ENCODE measurements at regions not wholly inside any gene's neighbourhood (a gene's known extent, or its start where the extent isn't known, plus 50 kb on each side); places are given as distances from the start of the nearest gene placed in this dataset.

DNA sequence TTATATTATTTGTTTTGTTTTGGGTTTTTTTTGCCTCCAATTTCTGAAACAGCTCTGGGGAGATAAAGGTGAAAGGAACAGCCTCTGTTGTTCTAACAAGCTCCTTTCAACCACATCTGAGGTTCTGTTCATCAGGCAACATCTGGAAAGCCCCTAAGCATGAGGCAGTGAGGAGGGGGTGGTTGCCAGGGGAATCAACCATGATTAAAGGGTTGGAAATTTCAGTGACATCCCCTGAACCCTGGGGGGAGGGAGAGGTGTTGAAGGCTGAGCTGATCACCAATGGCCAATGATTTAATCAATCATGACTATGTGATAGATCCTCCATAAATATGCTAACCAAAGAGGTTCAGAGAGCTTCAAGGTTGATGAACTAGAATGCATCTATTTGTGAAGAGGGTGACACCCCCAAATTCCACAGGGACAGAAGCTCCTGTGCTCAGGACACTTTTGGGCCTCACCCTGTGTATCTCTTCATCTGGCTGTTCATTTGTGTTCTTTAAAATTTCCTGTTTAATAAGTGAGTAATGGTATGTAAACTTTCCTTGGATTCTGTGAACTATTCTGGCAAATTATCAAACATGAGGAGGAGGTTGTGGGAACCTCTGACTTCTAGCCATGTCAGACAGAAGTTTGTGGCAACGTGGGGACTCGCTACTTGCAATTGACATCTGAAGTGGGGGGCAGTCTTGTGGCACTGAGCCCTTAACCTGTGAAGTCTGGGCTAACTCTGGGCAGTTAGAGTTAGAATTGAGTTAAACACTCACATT, 221.3 kb downstream of the NHLRC3 start:
- Histone ChIP-seq H3K27me3 (ENCODE audit: insufficient read depth, low read length) (no peaks in the 10 kb centered on the region), H3K36me3 (ENCODE audit: insufficient read depth, low read length) (no peaks in the 10 kb centered on the region), H3K9me3 (ENCODE audit: low read length) (peaks cover 4% of the 10 kb centered on the region), H3K4me3 (ENCODE audit: low read length) (no peak overlapping the region), H3K4me1 (ENCODE audit: insufficient read depth, low read length) (peaks cover 5% of the 10 kb centered on the region), H2AFZ (ENCODE audit: low read depth, low read length) (no peak overlapping the region)

GRCh38 chr13:39263033-39263432, 224.8 kb downstream of the NHLRC3 start:
- no peak overlapping the region for H3K4me3 ChIP-seq (ENCODE audit: low read length)
- no peaks in the 10 kb centered on the region for H3K27me3 ChIP-seq (ENCODE audit: insufficient read depth, low read length)
- H3K9me3 ChIP-seq (ENCODE audit: low read length), result peaks cover 9% of the 10 kb centered on the region
- no peak overlapping the region for H2AFZ ChIP-seq (ENCODE audit: low read depth, low read length)
- H3K36me3 ChIP-seq (ENCODE audit: insufficient read depth, low read length), result no peaks in the 10 kb centered on the region
- H3K4me1 ChIP-seq (ENCODE audit: insufficient read depth, low read length), result peaks cover 5% of the 10 kb centered on the region

GRCh38 chr13:39263531-39263930, 225.3 kb downstream of the NHLRC3 start:
- H3K4me3 ChIP-seq (ENCODE audit: low read length), result no peak overlapping the region
- H3K4me1 ChIP-seq (ENCODE audit: insufficient read depth, low read length), result peaks cover 5% of the 10 kb centered on the region
- H3K36me3 ChIP-seq (ENCODE audit: insufficient read depth, low read length), result no peaks in the 10 kb centered on the region
- no peaks in the 10 kb centered on the region for H3K27me3 ChIP-seq (ENCODE audit: insufficient read depth, low read length)
- no peak overlapping the region for H2AFZ ChIP-seq (ENCODE audit: low read depth, low read length)
- peaks cover 9% of the 10 kb centered on the region for H3K9me3 ChIP-seq (ENCODE audit: low read length)

GRCh38 chr13:39266426-39266825, 228.2 kb downstream of the NHLRC3 start:
- H3K36me3 ChIP-seq (ENCODE audit: insufficient read depth, low read length), result no peaks in the 10 kb centered on the region
- H3K4me3 ChIP-seq (ENCODE audit: low read length), result no peak overlapping the region
- H2AFZ ChIP-seq (ENCODE audit: low read depth, low read length), result no peak overlapping the region
- peaks cover 9% of the 10 kb centered on the region for H3K9me3 ChIP-seq (ENCODE audit: low read length)
- peaks cover 5% of the 10 kb centered on the region for H3K4me1 ChIP-seq (ENCODE audit: insufficient read depth, low read length)
- no peaks in the 10 kb centered on the region for H3K27me3 ChIP-seq (ENCODE audit: insufficient read depth, low read length)

DNA sequence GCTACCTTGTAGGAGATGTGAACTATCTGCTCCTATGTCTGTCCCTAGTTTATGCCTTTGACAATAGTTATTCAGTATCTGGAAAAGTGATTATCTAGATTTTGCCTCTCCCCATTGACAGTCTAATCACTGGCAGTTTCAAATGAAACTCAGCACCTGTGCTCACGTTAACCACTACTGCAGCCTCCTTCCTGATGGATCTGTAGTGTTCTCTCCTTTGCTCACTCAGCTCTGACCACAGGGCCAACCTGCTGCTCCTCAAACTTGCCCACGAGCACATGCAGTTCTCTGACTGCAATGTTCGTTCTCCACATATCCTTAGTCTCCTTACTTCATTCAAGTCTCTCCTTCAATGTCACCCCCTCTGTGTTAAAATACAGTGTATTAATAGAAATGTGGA, 230.1 kb downstream of the NHLRC3 start:
- Histone ChIP-seq H3K9me3 (ENCODE audit: low read length) (peaks cover 9% of the 10 kb centered on the region), H3K4me3 (ENCODE audit: low read length) (no peak overlapping the region), H2AFZ (ENCODE audit: low read depth, low read length) (no peak overlapping the region), H3K36me3 (ENCODE audit: insufficient read depth, low read length) (no peaks in the 10 kb centered on the region), H3K4me1 (ENCODE audit: insufficient read depth, low read length) (no peaks in the 10 kb centered on the region), H3K27me3 (ENCODE audit: insufficient read depth, low read length) (no peaks in the 10 kb centered on the region)

DNA sequence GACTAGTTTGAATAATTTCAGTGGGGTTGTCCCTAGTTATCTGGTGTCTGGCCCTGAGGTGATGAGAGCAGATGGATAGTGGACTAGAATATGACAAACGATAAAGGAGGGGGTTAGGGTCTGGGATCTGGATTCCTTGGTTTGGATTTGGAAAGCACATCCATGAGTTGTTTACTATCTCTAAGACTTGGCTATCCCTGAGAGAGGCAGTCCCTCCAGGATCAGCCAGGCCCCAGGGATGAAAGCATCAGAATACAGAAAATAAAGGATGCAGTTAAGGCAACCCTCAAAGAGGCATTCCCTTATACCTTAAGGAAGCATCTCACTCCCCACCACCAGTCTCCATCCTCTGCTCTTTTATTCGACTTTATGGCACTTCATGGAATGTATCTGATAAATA, 230.7 kb downstream of the NHLRC3 start:
- Histone ChIP-seq H3K4me1 (ENCODE audit: insufficient read depth, low read length) (no peaks in the 10 kb centered on the region), H3K36me3 (ENCODE audit: insufficient read depth, low read length) (no peaks in the 10 kb centered on the region), H3K4me3 (ENCODE audit: low read length) (no peak overlapping the region), H2AFZ (ENCODE audit: low read depth, low read length) (no peak overlapping the region), H3K27me3 (ENCODE audit: insufficient read depth, low read length) (no peaks in the 10 kb centered on the region), H3K9me3 (ENCODE audit: low read length) (peaks cover 9% of the 10 kb centered on the region)

DNA sequence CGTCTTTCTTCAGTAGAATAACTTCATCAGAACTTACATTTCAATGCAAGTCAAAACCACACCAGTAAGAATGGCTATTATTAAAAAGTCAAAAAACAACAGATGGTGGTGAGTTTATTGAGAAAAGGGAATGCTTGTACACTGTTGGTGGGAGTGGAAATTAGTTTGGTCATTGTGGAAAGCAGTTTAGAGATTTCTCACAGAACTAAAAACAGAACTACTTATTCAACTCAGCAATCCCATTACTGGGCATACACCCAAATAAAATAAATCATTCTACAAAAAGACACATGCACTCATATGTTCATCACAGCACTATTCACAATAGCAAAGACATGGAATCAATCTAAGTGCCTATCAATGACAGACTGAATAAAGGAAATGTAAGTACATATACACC, 231.2 kb downstream of the NHLRC3 start:
- Histone ChIP-seq H2AFZ (ENCODE audit: low read depth, low read length) (no peak overlapping the region), H3K36me3 (ENCODE audit: insufficient read depth, low read length) (no peaks in the 10 kb centered on the region), H3K9me3 (ENCODE audit: low read length) (peaks cover 9% of the 10 kb centered on the region), H3K27me3 (ENCODE audit: insufficient read depth, low read length) (no peaks in the 10 kb centered on the region), H3K4me1 (ENCODE audit: insufficient read depth, low read length) (no peaks in the 10 kb centered on the region), H3K4me3 (ENCODE audit: low read length) (no peak overlapping the region)

- H3K36me3 ChIP-seq (ENCODE audit: insufficient read depth, low read length), result no peaks in the 10 kb centered on the region
- no peak overlapping the region for H2AFZ ChIP-seq (ENCODE audit: low read depth, low read length)
- no peak overlapping the region for H3K4me3 ChIP-seq (ENCODE audit: low read length)
- H3K9me3 ChIP-seq (ENCODE audit: low read length), result no peaks in the 10 kb centered on the region
- H3K4me1 ChIP-seq (ENCODE audit: insufficient read depth, low read length), result no peaks in the 10 kb centered on the region
- H3K27me3 ChIP-seq (ENCODE audit: insufficient read depth, low read length), result no peaks in the 10 kb centered on the region
Measured at GRCh38 chr13:39272994-39273393, 234.7 kb downstream of the NHLRC3 start.

DNA sequence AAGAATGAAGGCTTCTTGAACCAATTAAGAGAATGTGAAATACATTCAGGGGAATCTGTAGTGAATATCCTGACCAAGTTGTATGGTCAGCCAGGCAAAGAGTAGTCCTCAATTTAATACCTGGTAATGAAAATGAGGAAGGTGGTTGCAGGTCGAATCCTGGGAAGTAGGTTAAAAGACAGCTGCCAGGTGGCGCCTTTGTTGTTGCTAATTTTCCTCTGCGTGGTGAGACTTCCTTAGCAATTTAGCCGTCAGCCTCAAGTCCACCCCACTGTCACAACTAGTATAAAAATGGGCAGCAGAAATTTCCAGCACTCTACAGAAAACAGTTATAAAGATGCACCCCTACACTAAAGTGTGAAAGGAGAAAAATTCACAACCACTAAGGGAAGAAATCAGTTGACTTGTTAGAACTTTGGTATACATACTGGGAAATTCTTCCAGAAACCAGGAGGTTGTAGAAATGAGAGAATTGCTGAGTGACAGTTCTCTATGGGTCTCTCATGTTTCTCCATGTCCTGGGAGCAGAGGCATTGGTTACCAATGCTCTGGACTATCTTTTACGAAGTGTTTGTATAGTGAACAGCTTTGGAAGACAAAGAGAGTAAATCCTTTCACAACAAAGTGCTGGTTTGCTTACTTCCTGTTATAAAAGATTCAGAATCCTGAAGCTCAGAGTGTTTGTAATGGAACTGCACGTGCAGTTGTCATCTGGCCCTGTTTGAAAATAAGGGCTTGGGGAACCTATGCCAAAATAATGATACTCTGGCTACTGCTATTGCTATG, 235.9 kb downstream of the NHLRC3 start:
- Histone ChIP-seq H3K4me1 (ENCODE audit: insufficient read depth, low read length) (no peaks in the 10 kb centered on the region), H3K36me3 (ENCODE audit: insufficient read depth, low read length) (no peaks in the 10 kb centered on the region), H2AFZ (ENCODE audit: low read depth, low read length) (no peak overlapping the region), H3K4me3 (ENCODE audit: low read length) (no peak overlapping the region), H3K9me3 (ENCODE audit: low read length) (no peaks in the 10 kb centered on the region), H3K27me3 (ENCODE audit: insufficient read depth, low read length) (no peaks in the 10 kb centered on the region)

DNA sequence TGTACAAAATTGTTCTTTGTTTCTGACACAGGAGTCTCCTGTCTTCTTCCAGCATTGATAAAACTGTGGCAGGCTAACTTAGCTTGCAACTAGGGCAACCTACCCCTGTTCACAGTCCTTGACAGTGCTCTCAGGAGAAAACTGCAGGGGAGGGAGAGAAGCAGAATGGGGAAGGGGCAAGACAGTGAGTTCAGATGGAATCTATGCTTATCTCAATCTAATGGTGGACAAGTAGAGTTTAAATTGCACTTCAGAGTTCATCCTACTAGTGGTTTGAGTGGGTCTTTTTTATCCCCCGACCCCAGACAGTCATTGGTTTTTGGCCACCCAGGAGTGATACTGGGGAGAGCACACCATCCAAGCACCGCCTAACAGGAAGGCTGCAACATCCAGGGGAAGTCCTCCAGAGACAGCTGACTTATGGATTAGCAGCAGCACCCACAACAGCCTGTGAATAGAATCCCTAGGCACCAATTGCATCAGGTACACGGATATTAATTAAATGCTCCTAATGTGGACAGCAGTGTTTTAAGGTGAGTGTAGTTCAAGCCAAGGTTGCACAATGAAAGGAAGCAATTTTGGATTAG, 236.6 kb downstream of the NHLRC3 start:
- Histone ChIP-seq H3K9me3 (ENCODE audit: low read length) (peaks cover under 1% of the 10 kb centered on the region), H2AFZ (ENCODE audit: low read depth, low read length) (no peak overlapping the region), H3K4me1 (ENCODE audit: insufficient read depth, low read length) (no peaks in the 10 kb centered on the region), H3K4me3 (ENCODE audit: low read length) (no peak overlapping the region), H3K27me3 (ENCODE audit: insufficient read depth, low read length) (no peaks in the 10 kb centered on the region), H3K36me3 (ENCODE audit: insufficient read depth, low read length) (no peaks in the 10 kb centered on the region)

DNA sequence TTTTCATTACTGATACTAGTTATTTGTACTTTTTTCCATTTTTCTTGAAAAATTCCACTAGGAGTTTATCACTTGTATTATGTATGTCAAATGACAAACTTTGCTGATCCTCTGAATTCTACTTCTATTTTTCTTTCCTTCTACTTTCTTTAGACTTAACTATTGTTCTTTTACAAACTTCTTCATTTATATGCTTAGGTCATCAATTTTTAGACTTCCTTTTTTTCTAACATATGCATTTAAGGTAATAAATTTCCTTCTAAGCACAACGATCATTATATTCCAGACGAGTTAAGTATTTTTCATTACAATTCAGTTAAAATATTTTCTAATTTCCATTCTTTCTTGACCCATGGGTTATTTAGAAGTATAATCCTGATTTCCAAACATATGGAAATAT, 240.8 kb downstream of the NHLRC3 start:
- Histone ChIP-seq H3K4me3 (ENCODE audit: low read length) (no peak overlapping the region), H3K4me1 (ENCODE audit: insufficient read depth, low read length) (no peaks in the 10 kb centered on the region), H3K9me3 (ENCODE audit: low read length) (peaks cover 2% of the 10 kb centered on the region), H3K36me3 (ENCODE audit: insufficient read depth, low read length) (no peaks in the 10 kb centered on the region), H2AFZ (ENCODE audit: low read depth, low read length) (no peak overlapping the region), H3K27me3 (ENCODE audit: insufficient read depth, low read length) (no peaks in the 10 kb centered on the region)

DNA sequence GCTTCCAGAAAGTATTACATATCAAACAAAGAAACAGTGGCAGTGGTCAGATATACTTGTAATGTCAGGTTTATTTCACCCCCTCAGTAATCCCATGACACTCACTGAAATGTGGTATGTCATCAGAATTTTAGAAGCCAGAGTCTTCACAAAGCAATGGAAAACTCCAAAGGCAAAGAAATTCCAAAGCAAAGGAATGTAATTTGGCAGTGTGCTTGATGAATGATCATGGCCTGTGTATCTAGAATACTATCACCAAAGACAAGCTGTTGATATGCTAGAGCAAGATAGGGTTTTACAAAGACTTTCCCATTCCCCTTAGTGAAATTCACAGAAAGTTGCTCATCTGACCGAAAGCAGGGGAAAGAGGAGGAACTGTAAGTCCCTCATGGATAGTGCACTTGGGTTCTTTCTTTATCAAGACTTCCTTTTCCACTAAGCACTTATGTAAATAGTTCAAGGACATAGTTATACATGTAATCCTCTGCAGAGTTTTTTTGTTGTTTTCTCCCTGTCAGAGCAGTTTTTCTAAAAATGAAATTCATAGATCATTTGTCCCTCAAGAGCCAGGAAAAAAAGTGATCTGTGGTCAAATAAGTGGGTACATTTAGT, 243.4 kb downstream of the NHLRC3 start:
- H3K4me3 ChIP-seq (ENCODE audit: low read length), result no peak overlapping the region
- H3K9me3 ChIP-seq (ENCODE audit: low read length), result peaks cover 2% of the 10 kb centered on the region
- H3K4me1 ChIP-seq (ENCODE audit: insufficient read depth, low read length), result no peaks in the 10 kb centered on the region
- no peak overlapping the region for H2AFZ ChIP-seq (ENCODE audit: low read depth, low read length)
- H3K36me3 ChIP-seq (ENCODE audit: insufficient read depth, low read length), result no peaks in the 10 kb centered on the region
- no peaks in the 10 kb centered on the region for H3K27me3 ChIP-seq (ENCODE audit: insufficient read depth, low read length)

DNA sequence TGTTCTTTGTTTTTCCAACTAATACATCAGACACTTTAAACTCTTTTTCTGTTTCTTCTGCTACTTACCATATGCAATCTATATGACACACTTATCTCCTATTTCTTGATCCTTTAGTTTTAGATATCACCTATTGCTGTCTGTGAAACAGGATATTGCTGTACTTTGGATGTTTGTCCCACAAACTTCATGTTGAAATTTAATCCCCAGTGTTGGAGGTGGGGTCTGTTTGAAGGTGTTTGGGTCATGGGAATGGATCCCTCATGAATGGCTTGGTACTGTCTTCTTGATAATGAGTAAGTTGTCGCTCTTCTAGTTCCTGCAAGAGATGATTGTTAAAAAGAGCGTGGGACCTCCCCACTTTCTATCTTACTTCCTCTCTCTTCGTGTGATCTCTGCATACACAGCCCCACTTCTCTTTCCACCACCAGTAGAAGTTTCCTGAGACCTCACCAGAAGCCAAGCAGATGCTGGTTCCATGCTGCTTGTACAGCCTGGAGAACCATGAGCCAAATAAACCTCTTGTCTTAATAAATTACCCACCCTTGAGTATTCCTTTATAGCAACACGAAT, 244.2 kb downstream of the NHLRC3 start:
- Histone ChIP-seq H2AFZ (ENCODE audit: low read depth, low read length) (no peak overlapping the region), H3K4me3 (ENCODE audit: low read length) (no peak overlapping the region), H3K4me1 (ENCODE audit: insufficient read depth, low read length) (no peaks in the 10 kb centered on the region), H3K27me3 (ENCODE audit: insufficient read depth, low read length) (no peaks in the 10 kb centered on the region), H3K9me3 (ENCODE audit: low read length) (peaks cover 2% of the 10 kb centered on the region), H3K36me3 (ENCODE audit: insufficient read depth, low read length) (no peaks in the 10 kb centered on the region)
